Adrenal gland (tissue), 9 donors: ENCODE measurements at regions not wholly inside any gene's neighbourhood (a gene's known extent, or its start where the extent isn't known, plus 50 kb on each side); places are given as distances from the start of the nearest gene placed in this dataset.
"Not testable (repeated sequence)": the region's sequence is repeated elsewhere in the genome, so short reads cannot be mapped to it uniquely, and the experiment has no call there.

ENCODE experiments used
- DNase-seq, 7 donors: peaks; one replicate each; pipeline ENCODE4 v3.0.0-alpha.2; 2019 to 2020
- H3K27ac ChIP-seq, 5 donors: fragments of 200-600 bp; sonication (generic) in 4 of 5; 1 replicate in 3 of 5; 2 replicates in 2 of 5; pipeline versions ENCODE4 v1.5.1 to v1.8.0; 2016 to 2020; ENCODE audit warnings: mild to moderate bottlenecking in 1 of 5
- H3K27me3 ChIP-seq: fragments of 200-600 bp; 2 replicates; pipeline ENCODE4 v1.8.0; 2021
- H3K36me3 ChIP-seq, 2 donors: fragments of 200-600 bp; replicated peaks in 1 of 2; 1 replicate in 1 of 2; 2 replicates in 1 of 2; pipeline versions ENCODE4 v1.5.1 to v1.8.0; 2018 to 2022
- H3K4me1 ChIP-seq, 2 donors: fragments of 200-600 bp; replicated peaks in 1 of 2; 1 replicate in 1 of 2; 2 replicates in 1 of 2; pipeline versions ENCODE4 v1.5.1 to v1.8.0; 2018 to 2021
- H3K4me3 ChIP-seq, 4 donors: fragments of 200-600 bp; sonication (generic) in 3 of 4; one replicate each; pipeline ENCODE4 v1.5.1; 2016 to 2018
- H3K9me3 ChIP-seq, 3 donors: fragments of 200-600 bp; sonication (generic) in 1 of 3; replicated peaks in 1 of 3; 1 replicate in 2 of 3; 2 replicates in 1 of 3; pipeline versions ENCODE4 v1.5.1 to v1.8.0; 2016 to 2021
- POLR2A ChIP-seq, 2 donors: fragments of 450-650 bp; IDR thresholded peaks; one replicate each; pipeline ENCODE4 v1.6.1; 2017; ENCODE audit warnings: antibody characterized with exemption in 2 of 2, mild to moderate bottlenecking in 2 of 2, moderate library complexity in 1 of 2
- WGBS, 4 donors: extraction: QIAGEN DNeasy Blood & Tissue Kit in 2 of 4; methylation state at CpG; one replicate each; pipeline versions ENCODE4 v1.1.5 to v1.1.7; 2013 to 2017; 5-methylcytosine and 5-hydroxymethylcytosine counted together
- intact Hi-C, 2 donors: fragments of 100-400 bp; cut with DNase I; formaldehyde crosslinking; loops; one replicate each; pipeline versions ENCODE4 v1.14.1 to v1.15.0; 2022 to 2023
- TF ChIP-seq, protein P1 (sequence below), 6 experiments: fragments of 450-650 bp in 4 of 6; fragments of 200-600 bp in 2 of 6; sonication (generic) in 1 of 6; IDR thresholded peaks; 1 replicate in 5 of 6; 2 replicates in 1 of 6; pipeline versions ENCODE4 v1.5.1 to v1.8.0; 2016 to 2021; ENCODE audit warnings: antibody characterized with exemption in 6 of 6, mild to moderate bottlenecking in 2 of 6, moderate library complexity in 1 of 6
- donor health status: healthy with polysubstance abuse.
- donor health status: Bipolar disorder and iron deficiency.
- donor health status: DM: yes; HTN: yes; CAD: no.
- donor health status: DM: no; HTN: no; CAD: no.
- donor health status: DM: no; HTN: no; CAD: no.

DNA sequence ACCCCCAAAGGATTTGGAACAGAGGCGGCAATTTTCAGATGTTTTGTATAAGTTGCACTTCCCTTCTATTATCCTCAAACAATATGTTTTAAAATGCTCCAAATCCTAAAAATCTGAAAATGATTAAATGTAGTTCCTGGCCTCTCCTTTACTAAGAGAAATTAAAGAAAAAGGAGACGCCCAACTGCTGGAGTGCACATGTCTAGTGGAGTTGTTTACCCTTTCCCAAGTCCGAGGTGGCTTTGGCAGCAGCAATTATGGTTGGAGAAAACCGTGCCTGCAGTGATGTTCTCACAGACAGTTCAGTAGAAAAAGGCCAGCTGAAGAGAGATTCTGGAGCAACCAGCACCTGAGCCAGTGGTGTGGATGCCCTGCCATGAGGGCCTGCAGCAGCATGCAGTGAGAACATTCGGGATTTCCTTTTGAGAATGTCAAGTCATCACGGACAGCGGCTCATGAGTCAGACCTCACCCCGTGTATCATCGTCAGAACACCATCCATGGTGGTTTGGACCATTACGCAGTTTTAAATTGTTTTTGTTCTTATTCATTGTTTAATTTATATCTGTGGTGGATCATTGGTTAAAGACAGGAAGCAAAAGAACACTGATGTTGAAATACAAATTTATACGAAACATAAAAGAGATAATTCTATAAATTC lies 179.0 kb upstream of the KRR1 start:
- Histone ChIP-seq H3K27me3 (no peaks in the 10 kb centered on the region), H3K36me3 (no peaks in the 10 kb centered on the region), H3K9me3 (no peaks in the 10 kb centered on the region), H3K27ac (no peak overlapping the region), H3K4me1 (no peaks in the 10 kb centered on the region), H3K4me3 (no peak overlapping the region)
- intact Hi-C loops = no loop called here
- 85 to 93% (median 91%) methylated on average over 11 of the region's 11 CpGs for WGBS, 4 donors
- no peak for TF ChIP-seq POLR2A (IDR thresholded peaks at IDR 0.05)
- TF ChIP-seq, protein P1, sequence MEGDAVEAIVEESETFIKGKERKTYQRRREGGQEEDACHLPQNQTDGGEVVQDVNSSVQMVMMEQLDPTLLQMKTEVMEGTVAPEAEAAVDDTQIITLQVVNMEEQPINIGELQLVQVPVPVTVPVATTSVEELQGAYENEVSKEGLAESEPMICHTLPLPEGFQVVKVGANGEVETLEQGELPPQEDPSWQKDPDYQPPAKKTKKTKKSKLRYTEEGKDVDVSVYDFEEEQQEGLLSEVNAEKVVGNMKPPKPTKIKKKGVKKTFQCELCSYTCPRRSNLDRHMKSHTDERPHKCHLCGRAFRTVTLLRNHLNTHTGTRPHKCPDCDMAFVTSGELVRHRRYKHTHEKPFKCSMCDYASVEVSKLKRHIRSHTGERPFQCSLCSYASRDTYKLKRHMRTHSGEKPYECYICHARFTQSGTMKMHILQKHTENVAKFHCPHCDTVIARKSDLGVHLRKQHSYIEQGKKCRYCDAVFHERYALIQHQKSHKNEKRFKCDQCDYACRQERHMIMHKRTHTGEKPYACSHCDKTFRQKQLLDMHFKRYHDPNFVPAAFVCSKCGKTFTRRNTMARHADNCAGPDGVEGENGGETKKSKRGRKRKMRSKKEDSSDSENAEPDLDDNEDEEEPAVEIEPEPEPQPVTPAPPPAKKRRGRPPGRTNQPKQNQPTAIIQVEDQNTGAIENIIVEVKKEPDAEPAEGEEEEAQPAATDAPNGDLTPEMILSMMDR (IDR thresholded peaks at IDR 0.05) = no peak
- DNase-seq = no peak

DNA sequence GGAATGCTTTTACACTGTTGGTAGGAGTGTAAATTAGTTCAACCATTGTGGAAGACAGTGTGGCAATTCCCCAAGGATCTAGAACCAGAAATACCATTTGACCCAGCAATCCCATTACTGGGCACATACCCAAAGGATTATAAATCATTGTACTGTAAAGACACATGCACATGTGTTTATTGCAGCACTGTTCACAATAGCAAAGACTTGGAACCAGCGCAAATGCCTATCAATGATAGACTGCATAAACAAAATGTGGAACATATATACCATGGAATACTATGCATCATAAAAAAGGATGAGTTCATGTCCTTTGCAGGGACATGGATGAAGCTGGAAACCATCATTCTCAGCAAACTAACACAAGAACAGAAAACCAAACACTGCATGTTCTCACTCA lies 174.8 kb upstream of the KRR1 start:
- H3K9me3 ChIP-seq, H3K36me3 ChIP-seq: not testable (repeated sequence)

DNA sequence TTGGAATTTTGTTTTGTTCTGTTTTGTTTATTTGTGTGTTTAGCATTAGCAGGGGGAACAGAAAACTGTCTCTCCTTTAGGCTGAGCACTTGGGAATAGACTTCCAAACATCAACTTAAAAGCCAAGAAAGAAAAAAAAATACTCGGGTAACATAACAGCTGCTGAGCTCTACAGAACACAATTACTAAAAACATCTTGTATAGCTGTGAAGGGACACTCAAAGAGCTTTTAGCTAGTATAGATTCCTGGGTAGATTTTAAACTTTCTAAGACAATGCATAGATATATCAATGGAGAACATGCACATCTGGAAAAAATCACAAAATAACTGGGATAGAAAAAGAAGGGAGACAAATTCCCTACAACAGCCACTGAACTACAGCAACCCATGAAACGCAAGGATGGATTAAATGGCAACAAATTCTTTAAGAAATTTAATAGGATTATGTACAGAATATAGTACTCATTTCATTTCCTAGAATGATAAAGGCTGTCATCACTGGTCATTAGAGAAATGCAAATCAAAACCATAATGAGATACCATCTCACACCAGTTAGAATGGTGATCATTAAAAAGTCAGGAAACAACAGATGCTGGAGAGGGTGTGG lies 174.3 kb upstream of the KRR1 start:
- no peak for DNase-seq
- Histone ChIP-seq H3K4me3 (no peak overlapping the region), H3K27ac (no peak overlapping the region), H3K27me3 (no peaks in the 10 kb centered on the region), H3K4me1 (no peaks in the 10 kb centered on the region), H3K36me3 (no peaks in the 10 kb centered on the region), H3K9me3 (no peaks in the 10 kb centered on the region)
- intact Hi-C loops = no loop called here
- no peak for TF ChIP-seq POLR2A (IDR thresholded peaks at IDR 0.05)
- TF ChIP-seq, protein P1 (IDR thresholded peaks at IDR 0.05) = no peak
- 72 to 88% (median 79%) methylated on average over 2 of the region's 2 CpGs for WGBS, 4 donors

More for the DNA sequence above, 174.8 kb upstream of the KRR1 start:
- 19 to 83% (median 65%) methylated on average over 1 of the region's 1 CpG for WGBS, 4 donors
- DNase-seq, H3K27ac ChIP-seq, H3K27me3 ChIP-seq, H3K4me3 ChIP-seq, intact Hi-C loops, H3K4me1 ChIP-seq: not testable (repeated sequence)

DNA sequence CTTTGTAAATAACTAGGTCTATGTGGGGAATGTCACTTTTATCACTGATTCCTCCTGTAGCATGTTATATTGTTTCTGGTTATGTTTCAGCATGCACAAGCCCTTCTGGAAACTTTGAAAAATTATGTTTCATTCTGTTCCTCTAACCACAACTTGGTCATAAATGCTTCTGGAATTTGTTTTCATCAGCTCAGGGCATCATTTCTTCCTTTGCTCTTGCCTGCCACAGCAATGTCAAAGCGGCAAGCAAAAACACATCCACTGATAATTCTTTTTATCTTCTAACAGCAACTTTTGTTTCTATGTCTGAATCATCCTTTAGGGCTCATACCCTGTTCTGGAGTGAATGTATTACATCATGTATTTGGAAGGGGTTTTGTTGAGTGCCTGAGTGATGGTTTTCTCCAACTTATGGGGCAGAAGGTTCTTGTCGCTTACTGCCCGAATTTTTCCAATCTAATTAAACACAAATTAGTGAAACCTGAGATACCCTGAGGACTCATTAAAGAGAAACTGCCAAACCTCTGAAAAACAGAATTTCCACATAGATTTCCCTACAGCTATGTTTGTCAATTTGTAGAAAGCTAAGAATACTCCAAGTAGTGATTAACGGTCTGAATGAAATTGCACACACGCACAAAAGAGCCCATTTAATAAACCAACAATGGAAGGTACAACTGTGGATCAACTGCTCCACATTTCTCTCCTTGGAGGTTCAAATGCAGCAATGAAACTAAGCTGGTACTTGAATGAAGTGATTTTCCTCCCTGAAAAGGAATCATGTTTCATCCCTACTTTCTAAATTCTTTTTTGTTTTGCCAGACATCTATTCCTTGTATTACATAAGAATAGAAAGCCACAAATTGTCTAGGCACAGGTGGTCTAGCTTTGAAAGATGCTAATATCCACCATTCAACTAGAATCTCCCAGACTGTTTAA lies 173.5 kb upstream of the KRR1 start:
- Histone ChIP-seq H3K4me3 (no peak overlapping the region), H3K36me3 (no peaks in the 10 kb centered on the region), H3K27ac (no peak overlapping the region), H3K9me3 (no peaks in the 10 kb centered on the region), H3K27me3 (no peaks in the 10 kb centered on the region), H3K4me1 (no peaks in the 10 kb centered on the region)
- 82 to 84% (median 83%) methylated on average over 5 of the region's 5 CpGs for WGBS, 4 donors
- DNase-seq = no peak
- TF ChIP-seq, protein P1 (IDR thresholded peaks at IDR 0.05) = no peak
- TF ChIP-seq POLR2A (IDR thresholded peaks at IDR 0.05) = no peak
- intact Hi-C loops = no loop called here

DNA sequence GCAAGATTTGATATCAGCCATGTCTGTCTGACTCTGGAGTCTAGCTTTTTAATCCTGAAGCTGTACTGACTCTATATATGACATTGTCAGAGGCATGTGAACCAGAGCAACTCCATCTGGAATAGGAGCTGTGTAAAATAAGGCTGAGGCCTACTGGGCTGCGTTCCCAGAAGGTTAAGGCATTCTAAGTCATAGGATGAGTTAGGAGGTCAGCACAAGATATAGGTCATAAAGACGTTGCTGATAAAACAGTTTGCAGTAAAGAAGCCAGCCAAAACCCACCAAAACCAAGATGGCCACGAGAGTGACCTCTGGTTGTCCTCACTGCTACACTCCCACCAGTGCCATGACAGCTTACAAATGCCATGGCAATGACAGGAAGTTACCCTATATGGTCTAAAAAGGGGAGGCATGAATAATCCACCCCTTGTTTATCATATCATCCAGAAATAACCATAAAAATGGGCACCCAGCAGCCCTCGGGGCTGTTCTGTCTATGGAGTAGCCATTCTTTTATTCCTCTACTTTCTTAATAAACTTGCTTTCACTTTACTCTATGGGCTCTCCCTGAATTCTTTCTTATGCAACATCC lies 172.7 kb upstream of the KRR1 start:
- DNase-seq, H3K27ac ChIP-seq, H3K27me3 ChIP-seq, intact Hi-C loops, H3K4me1 ChIP-seq, H3K4me3 ChIP-seq, H3K36me3 ChIP-seq, H3K9me3 ChIP-seq: not testable (repeated sequence)
- 63 to 70% (median 66%) methylated on average over 4 of the region's 4 CpGs for WGBS, 4 donors
